K562 (cell line): ENCODE measurements at regions not wholly inside any gene's neighbourhood (a gene's known extent, or its start where the extent isn't known, plus 50 kb on each side); places are given as distances from the start of the nearest gene placed in this dataset.

ENCODE experiments used
- CBX3 ChIP-seq, 2 experiments: IDR thresholded peaks; 1 replicate in 1 of 2; 2 replicates in 1 of 2; pipeline ENCODE4 v1.6.1; 2012; ENCODE audit warnings: inconsistent platforms in 2 of 2, low read length in 2 of 2, borderline replicate concordance in 1 of 2, control low read depth in 1 of 2
- CREB1 ChIP-seq, 2 experiments: sonication (generic) in 1 of 2; formaldehyde crosslinking in 1 of 2; IDR thresholded peaks; 2 replicates each; pipeline versions ENCODE4 v1.6.1 to v1.8.0; 2012 to 2022; ENCODE audit warnings: inconsistent platforms in 1 of 2, mild to moderate bottlenecking in 1 of 2, missing genetic modification reagents in 1 of 2, moderate library complexity in 1 of 2
- MAX ChIP-seq: sonication (generic); formaldehyde crosslinking; IDR thresholded peaks from 2 replicates; pipeline ENCODE4 v1.9.0; 2022; ENCODE audit warnings: mild to moderate bottlenecking, missing genetic modification reagents
- PPARD ChIP-seq: fragments of 250-450 bp; sonication (Bioruptor Pico); IDR thresholded peaks from 2 replicates; pipeline ENCODE4 v1.8.0; 2022; ENCODE audit warnings: inconsistent platforms, mild to moderate bottlenecking, moderate library complexity
- TCFL5 ChIP-seq: fragments of 250-450 bp; sonication (Bioruptor Pico); conservative IDR thresholded peaks from 2 replicates; pipeline ENCODE4 v1.6.1; 2021; ENCODE audit warnings: mild to moderate bottlenecking, moderate library complexity, matching md5 sums
- ZC3H4 ChIP-seq: sonication (generic); formaldehyde crosslinking; IDR thresholded peaks from 2 replicates; pipeline ENCODE4 v1.9.0; 2021; ENCODE audit warnings: missing genetic modification reagents, borderline replicate concordance
- ZNF507 ChIP-seq: conservative IDR thresholded peaks from 2 replicates; pipeline ENCODE4 v1.6.1; 2017; ENCODE audit warnings: missing genetic modification characterization, missing compliant biosample characterization

GRCh38 chr2:64831134-64831976, 157.8 kb upstream of the SLC1A4 start:
- no peak for TF ChIP-seq ZC3H4 (CRISPR knock-in tag)
- no peak for TF ChIP-seq PPARD (CRISPR knock-in tag)
- peak; percentile 90 for TF ChIP-seq MAX (CRISPR knock-in tag)
- TF ChIP-seq ZNF507 (tag) = no peak
- no peak for TF ChIP-seq TCFL5 (CRISPR knock-in tag)
- peak in 1 of 2 experiments; percentile 67; a peak in 1 of 3 replicates for TF ChIP-seq CBX3 (IDR thresholded peaks at IDR 0.05; ENCODE audit: borderline replicate concordance in 1 of 2, low read length in 2 of 2)
- no peak; the same call in 1 of the 2 replicates for TF ChIP-seq CREB1 (IDR thresholded peaks at IDR 0.05)
- TF ChIP-seq CREB1 (CRISPR knock-in tag; IDR thresholded peaks at IDR 0.05) = no peak
